A673 (cell line): ENCODE measurements at regions not wholly inside any gene's neighbourhood (a gene's known extent, or its start where the extent isn't known, plus 50 kb on each side); places are given as distances from the start of the nearest gene placed in this dataset.

Experiments
- BruUV-seq: library from RNA; stranded (reverse); fragments of 400-500 nt; replicated peaks from 2 replicates; lab custom pipeline; 2021; lab: Mats Ljungman, UMichigan
- CTCF ChIA-PET: fragments of 300-600 bp; sonication (Branson Sonifier 250); formaldehyde crosslinking; loops from one replicate; lab custom pipeline; 2022; ENCODE audit warnings: antibody characterized with exemption; lab: Charles Lee
- POLR2A ChIA-PET: fragments of 300-600 bp; sonication (Branson Sonifier 250); formaldehyde crosslinking; loops from one replicate; lab custom pipeline; 2022; ENCODE audit warnings: antibody characterized with exemption; ENCODE audit not compliant: low non-redundant PET; lab: Charles Lee
- DNase-seq: peaks from one replicate; pipeline ENCODE4 v3.0.0-alpha.2; 2015; ENCODE audit warnings: low spot score
- H3K27ac ChIP-seq: fragments of 200-600 bp; sonication (generic); 2 replicates; pipeline ENCODE4 v1.5.1; 2016; ENCODE audit warnings: mixed run types, low read depth, mild to moderate bottlenecking, mixed read lengths, antibody characterized with exemption, low read length; ENCODE audit not compliant: poor library complexity, severe bottlenecking
- H3K27me3 ChIP-seq: fragments of 200-600 bp; sonication (generic); replicated peaks from 2 replicates; pipeline ENCODE4 v1.6.1; 2017; ENCODE audit warnings: mixed run types, low read depth, mild to moderate bottlenecking, mixed read lengths, antibody characterized with exemption, low read length; ENCODE audit not compliant: insufficient read depth, poor library complexity
- H3K36me3 ChIP-seq: fragments of 200-600 bp; sonication (generic); 2 replicates; pipeline ENCODE4 v1.6.1; 2016; ENCODE audit warnings: mixed run types, mild to moderate bottlenecking, mixed read lengths, antibody characterized with exemption, low read length; ENCODE audit not compliant: insufficient read depth, poor library complexity, severe bottlenecking
- H3K4me1 ChIP-seq: fragments of 200-600 bp; sonication (generic); 2 replicates; pipeline ENCODE4 v1.6.1; 2017; ENCODE audit warnings: mixed run types, mild to moderate bottlenecking, mixed read lengths, antibody characterized with exemption, low read length; ENCODE audit not compliant: insufficient read depth, poor library complexity, severe bottlenecking
- H3K4me3 ChIP-seq: fragments of 200-600 bp; sonication (generic); 2 replicates; pipeline ENCODE4 v1.5.1; 2016; ENCODE audit warnings: low read depth, mixed run types, mild to moderate bottlenecking, mixed read lengths, low read length; ENCODE audit not compliant: poor library complexity, severe bottlenecking
- H3K9me3 ChIP-seq: fragments of 200-600 bp; sonication (generic); 2 replicates; pipeline ENCODE4 v1.6.1; 2016; ENCODE audit warnings: mixed run types, low read depth, mild to moderate bottlenecking, mixed read lengths, antibody characterized with exemption, low read length; ENCODE audit not compliant: poor library complexity, severe bottlenecking
- CTCF ChIP-seq: fragments of 300-800, 200-600 bp; sonication (generic); conservative IDR thresholded peaks from 2 replicates; pipeline ENCODE4 v1.5.1; 2017; ENCODE audit warnings: low read depth, mild to moderate bottlenecking, antibody characterized with exemption, low read length, moderate library complexity, mixed read lengths
- EZH2 ChIP-seq: fragments of 200-600 bp; sonication (generic); IDR thresholded peaks from 2 replicates; pipeline ENCODE4 v1.6.1; 2017; ENCODE audit warnings: borderline replicate concordance, low read depth, mild to moderate bottlenecking, mixed read lengths, antibody characterized with exemption, low read length; ENCODE audit not compliant: poor library complexity, severe bottlenecking
- intact Hi-C: fragments of 100-400 bp; cut with micrococcal nuclease; formaldehyde crosslinking; loops from one replicate; pipeline ENCODE4 v1.10.0; 2022; ENCODE audit not compliant: unreplicated experiment

GRCh38 chr5:166772770-166773169, 1518.7 kb upstream of the WWC1 start:
- intact Hi-C loops: no loop called here
- H3K9me3 ChIP-seq: no peaks in the 10 kb centered on the region
- DNase-seq: no peak
- TF ChIP-seq EZH2 (no peak), CTCF (no peak)
- H3K36me3 ChIP-seq: no peaks in the 10 kb centered on the region
- no peaks in the 10 kb centered on the region for H3K27me3 ChIP-seq
- no TSS peak for BruUV-seq
- H3K27ac ChIP-seq: no peak overlapping the region
- H3K4me1 ChIP-seq: no peaks in the 10 kb centered on the region
- ChIA-PET POLR2A (no interaction called here), CTCF (no interaction called here)
- no peak overlapping the region for H3K4me3 ChIP-seq

GRCh38 chr5:166781737-166782136, 1509.7 kb upstream of the WWC1 start:
- no peak for DNase-seq
- Histone ChIP-seq H3K9me3 (no peaks in the 10 kb centered on the region), H3K27ac (no peak overlapping the region), H3K36me3 (no peaks in the 10 kb centered on the region), H3K27me3 (no peaks in the 10 kb centered on the region), H3K4me1 (no peaks in the 10 kb centered on the region), H3K4me3 (no peak overlapping the region)
- TF ChIP-seq EZH2 (no peak), CTCF (no peak)
- ChIA-PET CTCF (no interaction called here), POLR2A (no interaction called here)
- intact Hi-C loops: no loop called here
- no TSS peak for BruUV-seq

- H3K9me3 ChIP-seq: no peaks in the 10 kb centered on the region
- H3K36me3 ChIP-seq: no peaks in the 10 kb centered on the region
- H3K4me1 ChIP-seq: no peaks in the 10 kb centered on the region
- H3K4me3 ChIP-seq: no peak overlapping the region
- no peak for DNase-seq
- no peak overlapping the region for H3K27ac ChIP-seq
- POLR2A ChIA-PET: no interaction called here
- BruUV-seq: no TSS peak
- TF ChIP-seq EZH2 (no peak), CTCF (no peak)
- H3K27me3 ChIP-seq: no peaks in the 10 kb centered on the region
- intact Hi-C loops: no loop called here
- CTCF ChIA-PET: no interaction called here
Observed at GRCh38 chr5:166784545-166785078, 1506.8 kb upstream of the WWC1 start.
